ENCODE measurements at regions not wholly inside any gene's neighbourhood (a gene's known extent, or its start where the extent isn't known, plus 50 kb on each side); places are given as distances from the start of the nearest gene placed in this dataset.
A peak's percentile ranks its signal among the peaks of the same experiment; 100 is the strongest.
"Not testable (repeated sequence)": the region's sequence is repeated elsewhere in the genome, so short reads cannot be mapped to it uniquely, and the experiment has no call there.

- no peak for DNase-seq
Observed at GRCh38 chr10:123270806-123271205, 116.6 kb downstream of the BUB3 start.

GRCh38 chr10:123272171-123272570, 118.0 kb downstream of the BUB3 start:
- no peak for DNase-seq

GRCh38 chr10:123274306-123275135, 120.3 kb downstream of the BUB3 start:
- no peak for DNase-seq

- DNase-seq, result no peak
Observed at GRCh38 chr10:123275136-123275564, 120.9 kb downstream of the BUB3 start.

GRCh38 chr10:123278445-123278844, 124.2 kb downstream of the BUB3 start:
- no peak for DNase-seq

- DNase-seq, result not testable (repeated sequence)
Observed at GRCh38 chr10:123283371-123283770, 129.2 kb downstream of the BUB3 start.

- no peak for DNase-seq
Observed at GRCh38 chr10:123284022-123284421, 129.8 kb downstream of the BUB3 start.

- peak in 1 of 2 donors; percentile 3 for DNase-seq
Observed at GRCh38 chr10:123287594-123288247, 133.5 kb downstream of the BUB3 start.

- no peak for DNase-seq
Observed at GRCh38 chr10:123289432-123289831, 135.2 kb downstream of the BUB3 start.

- DNase-seq, result no peak
Observed at GRCh38 chr10:123294109-123294508, 139.9 kb downstream of the BUB3 start.

GRCh38 chr10:123294886-123295285, 140.7 kb downstream of the BUB3 start:
- no peak for DNase-seq

- DNase-seq, result no peak
Observed at GRCh38 chr10:123295644-123296043, 141.4 kb downstream of the BUB3 start.

GRCh38 chr10:123297175-123297574, 143.0 kb downstream of the BUB3 start:
- DNase-seq, result no peak

- DNase-seq, result no peak
Observed at GRCh38 chr10:123298583-123298982, 144.4 kb downstream of the BUB3 start.

GRCh38 chr10:123299598-123299997, 145.4 kb downstream of the BUB3 start:
- no peak for DNase-seq

- DNase-seq, result no peak
Observed at GRCh38 chr10:123301077-123301857, 147.1 kb downstream of the BUB3 start.

- DNase-seq, result no peak
Observed at GRCh38 chr10:123303581-123304337, 149.6 kb downstream of the BUB3 start.

GRCh38 chr10:123305671-123306070, 151.5 kb downstream of the BUB3 start:
- DNase-seq, result no peak

GRCh38 chr10:123306290-123306689, 152.1 kb downstream of the BUB3 start:
- DNase-seq, result no peak

GRCh38 chr10:123309731-123310130, 155.5 kb downstream of the BUB3 start:
- no peak for DNase-seq

- DNase-seq, result no peak
Observed at GRCh38 chr10:123316776-123317175, 162.6 kb downstream of the BUB3 start.

- no peak for DNase-seq
Observed at GRCh38 chr10:123318516-123318915, 164.3 kb downstream of the BUB3 start.

- DNase-seq, result no peak
Observed at GRCh38 chr10:123320091-123320490, 165.9 kb downstream of the BUB3 start.

Measured in activated CD4-positive, alpha-beta T cell treated with anti-CD3 and anti-CD28 coated beads for 4 hours (primary cell).